ENCODE measurements at regions not wholly inside any gene's neighbourhood (a gene's known extent, or its start where the extent isn't known, plus 50 kb on each side); places are given as distances from the start of the nearest gene placed in this dataset.
"Not testable (repeated sequence)": the region's sequence is repeated elsewhere in the genome, so short reads cannot be mapped to it uniquely, and the experiment has no call there.

- intact Hi-C loops (cut with DNase I; ENCODE audit: low total_unique reads): no loop called here
These were observed 429.8 kb downstream of the TOX3 start for GRCh38 chr16:52117171-52117570.

GRCh38 chr16:52114379-52114778, 432.6 kb downstream of the TOX3 start:
- H3K9me3 ChIP-seq: no peaks in the 10 kb centered on the region
- no peaks in the 10 kb centered on the region for H3K4me1 ChIP-seq
- no peaks in the 10 kb centered on the region for H3K36me3 ChIP-seq
- H3K4me3 ChIP-seq: no peak overlapping the region
- H3K27me3 ChIP-seq: no peaks in the 10 kb centered on the region
- intact Hi-C loops (cut with DNase I; ENCODE audit: low total_unique reads): no loop called here
- no peak for TF ChIP-seq CTCF (IDR thresholded peaks at IDR 0.05)
- no peak for TF ChIP-seq POLR2A (IDR thresholded peaks at IDR 0.05)
- no peak overlapping the region for H3K27ac ChIP-seq
- DNase-seq: no peak

More at GRCh38 chr16:52117171-52117570, 429.8 kb downstream of the TOX3 start:
- H3K9me3 ChIP-seq: no peaks in the 10 kb centered on the region
- TF ChIP-seq CTCF (IDR thresholded peaks at IDR 0.05) (no peak), POLR2A (IDR thresholded peaks at IDR 0.05) (no peak)
- H3K27me3 ChIP-seq: no peaks in the 10 kb centered on the region
- no peak overlapping the region for H3K27ac ChIP-seq
- H3K4me3 ChIP-seq: no peak overlapping the region
- no peak for DNase-seq
- H3K36me3 ChIP-seq: no peaks in the 10 kb centered on the region
- H3K4me1 ChIP-seq: no peaks in the 10 kb centered on the region

GRCh38 chr16:52113533-52114183, 433.3 kb downstream of the TOX3 start:
- H3K9me3 ChIP-seq: no peaks in the 10 kb centered on the region
- H3K4me1 ChIP-seq: no peaks in the 10 kb centered on the region
- intact Hi-C loops (cut with DNase I; ENCODE audit: low total_unique reads): no loop called here
- no peak overlapping the region for H3K27ac ChIP-seq
- H3K36me3 ChIP-seq: no peaks in the 10 kb centered on the region
- H3K27me3 ChIP-seq: no peaks in the 10 kb centered on the region
- no peak overlapping the region for H3K4me3 ChIP-seq
- no peak for DNase-seq
- TF ChIP-seq POLR2A (IDR thresholded peaks at IDR 0.05) (no peak), CTCF (IDR thresholded peaks at IDR 0.05) (no peak)

- H3K36me3 ChIP-seq; H3K9me3 ChIP-seq; H3K4me1 ChIP-seq; H3K4me3 ChIP-seq; intact Hi-C loops (cut with DNase I; ENCODE audit: low total_unique reads); H3K27ac ChIP-seq; DNase-seq; H3K27me3 ChIP-seq: not testable (repeated sequence)
These were observed 441.9 kb downstream of the TOX3 start for GRCh38 chr16:52104993-52105392.

GRCh38 chr16:52103791-52104190, 443.2 kb downstream of the TOX3 start:
- TF ChIP-seq POLR2A (IDR thresholded peaks at IDR 0.05): no peak
- no peak for TF ChIP-seq CTCF (IDR thresholded peaks at IDR 0.05)
- Histone ChIP-seq H3K27ac (no peak overlapping the region), H3K9me3 (no peaks in the 10 kb centered on the region), H3K27me3 (no peaks in the 10 kb centered on the region), H3K36me3 (no peaks in the 10 kb centered on the region), H3K4me3 (no peak overlapping the region), H3K4me1 (no peaks in the 10 kb centered on the region)
- no peak for DNase-seq
- intact Hi-C loops (cut with DNase I; ENCODE audit: low total_unique reads): no loop called here

GRCh38 chr16:52101246-52101645, 445.7 kb downstream of the TOX3 start:
- DNase-seq: no peak
- Histone ChIP-seq H3K27me3 (no peaks in the 10 kb centered on the region), H3K27ac (no peak overlapping the region), H3K9me3 (no peaks in the 10 kb centered on the region), H3K4me1 (no peaks in the 10 kb centered on the region), H3K4me3 (no peak overlapping the region), H3K36me3 (no peaks in the 10 kb centered on the region)
- TF ChIP-seq CTCF (IDR thresholded peaks at IDR 0.05) (no peak), POLR2A (IDR thresholded peaks at IDR 0.05) (no peak)
- intact Hi-C loops (cut with DNase I; ENCODE audit: low total_unique reads): no loop called here

Measured in uterus (tissue), 3 donors.